K562 (cell line): ENCODE measurements at regions not wholly inside any gene's neighbourhood (a gene's known extent, or its start where the extent isn't known, plus 50 kb on each side); places are given as distances from the start of the nearest gene placed in this dataset.

ENCODE experiments used
- ATAC-seq: fragments of 200-7000 bp; cut with Tn5 transposase; 3 replicates; pipeline ENCODE4 v1.9.1; 2020; ENCODE audit warnings: moderate library complexity
- BruUV-seq: library from RNA; stranded (reverse); fragments of 400-500 nt; replicated peaks from 2 replicates; lab custom pipeline; 2021; lab: Mats Ljungman, UMichigan
- CTCF ChIA-PET: fragments of 300-600 bp; formaldehyde crosslinking; extraction: SDS; loops from one replicate; lab custom pipeline; 2021; ENCODE audit warnings: low intra/inter-chr PET ratio; lab: Yijun Ruan, JAX
- POLR2A ChIA-PET: fragments of 300-600, 350-650 bp; sonication (Branson Sonifier 250); formaldehyde crosslinking; extraction: SDS; loops from one replicate; lab custom pipeline; 2021; ENCODE audit warnings: antibody characterized with exemption, inconsistent platforms; lab: Yijun Ruan, JAX
- DNase-seq, 4 experiments: peaks; one replicate each; pipeline versions ENCODE4 v3.0.0 to v3.0.0-alpha.2; 2011 to 2018; ENCODE audit warnings: low spot score in 3 of 4, mixed read lengths in 3 of 4; ENCODE audit errors: extremely low read depth in 1 of 4
- FAIRE-seq: peaks from 2 replicates; lab custom pipeline; 2011; peaks lifted over from hg19 to GRCh38; lab: Jason Lieb, UNC
- H2AFZ ChIP-seq: 2 replicates; pipeline ENCODE4 v1.6.0; 2011; ENCODE audit warnings: low read depth, low read length, control low read depth, inconsistent platforms
- H3K27ac ChIP-seq: fragments of 200-600 bp; 3 replicates; pipeline ENCODE4 v1.8.0; 2011; ENCODE audit warnings: low read depth, mild to moderate bottlenecking, control low read depth, inconsistent platforms, low read length, moderate library complexity, mixed read lengths; ENCODE audit errors: extremely low read depth
- H3K27me3 ChIP-seq, 2 experiments: fragments of 300-600 bp in 1 of 2; 2 replicates in 1 of 2; 3 replicates in 1 of 2; pipeline versions ENCODE4 v1.6.0 to v1.8.0; 2011; ENCODE audit warnings: inconsistent platforms in 2 of 2, low read length in 2 of 2, mild to moderate bottlenecking in 1 of 2, mixed read lengths in 1 of 2, moderate library complexity in 1 of 2; ENCODE audit not compliant: control insufficient read depth in 2 of 2, insufficient read depth in 2 of 2
- H3K36me3 ChIP-seq: fragments of 300-600 bp; 3 replicates; pipeline ENCODE4 v1.8.0; 2011; ENCODE audit warnings: mild to moderate bottlenecking, low read length, inconsistent platforms; ENCODE audit not compliant: control insufficient read depth, insufficient read depth
- H3K4me1 ChIP-seq, 2 experiments: fragments of 200-600 bp in 1 of 2; replicated peaks in 1 of 2; 2 replicates in 1 of 2; 3 replicates in 1 of 2; pipeline versions ENCODE4 v1.5.1 to v1.8.0; 2011; ENCODE audit warnings: inconsistent platforms in 2 of 2, low read length in 2 of 2, mild to moderate bottlenecking in 1 of 2, mixed read lengths in 1 of 2, moderate library complexity in 1 of 2; ENCODE audit not compliant: control insufficient read depth in 2 of 2, insufficient read depth in 2 of 2
- H3K4me2 ChIP-seq: 2 replicates; pipeline ENCODE4 v1.6.1; 2011; ENCODE audit warnings: low read length, control low read depth, inconsistent platforms, mixed read lengths; ENCODE audit not compliant: insufficient read depth
- H3K4me3 ChIP-seq: fragments of 200-600 bp; sonication (generic), shearing (Covaris generic); 2 replicates; pipeline ENCODE4 v1.5.1; 2016; ENCODE audit warnings: control low read depth, inconsistent platforms
- H3K79me2 ChIP-seq: fragments of 200-600 bp; 3 replicates; pipeline ENCODE4 v1.8.0; 2011; ENCODE audit warnings: low read length, inconsistent platforms; ENCODE audit not compliant: control insufficient read depth, insufficient read depth
- H3K9ac ChIP-seq, 2 experiments: 2 replicates each; pipeline versions ENCODE4 v1.6.0 to v1.6.1; 2011; ENCODE audit warnings: low read depth in 2 of 2, low read length in 2 of 2, control low read depth in 1 of 2, inconsistent platforms in 1 of 2, mild to moderate bottlenecking in 1 of 2, mixed read lengths in 1 of 2; ENCODE audit not compliant: insufficient read depth in 1 of 2
- H3K9me1 ChIP-seq: one replicate; pipeline ENCODE4 v1.6.0; 2011; ENCODE audit warnings: inconsistent platforms, mild to moderate bottlenecking, low read length, moderate library complexity; ENCODE audit not compliant: control insufficient read depth, insufficient read depth
- H3K9me3 ChIP-seq: replicated peaks from 2 replicates; pipeline ENCODE4 v1.5.1; 2011; ENCODE audit warnings: low read depth, low read length, inconsistent platforms; ENCODE audit not compliant: control insufficient read depth, insufficient read depth
- H4K20me1 ChIP-seq: replicated peaks from 2 replicates; pipeline ENCODE4 v1.6.1; 2011; ENCODE audit warnings: low read length, inconsistent platforms, mixed read lengths; ENCODE audit not compliant: control insufficient read depth, insufficient read depth
- CHD2 ChIP-seq: IDR thresholded peaks from 2 replicates; pipeline ENCODE4 v1.6.1; 2011; ENCODE audit warnings: low read depth, low read length
- CREB1 ChIP-seq, 2 experiments: sonication (generic) in 1 of 2; formaldehyde crosslinking in 1 of 2; IDR thresholded peaks; 2 replicates each; pipeline versions ENCODE4 v1.6.1 to v1.8.0; 2012 to 2022; ENCODE audit warnings: inconsistent platforms in 1 of 2, mild to moderate bottlenecking in 1 of 2, missing genetic modification reagents in 1 of 2, moderate library complexity in 1 of 2
- CUX1 ChIP-seq: fragments of 200-800 bp; sonication (Bioruptor generic); IDR thresholded peaks from 2 replicates; pipeline ENCODE4 v1.6.1; 2016; ENCODE audit warnings: missing genetic modification characterization, missing compliant biosample characterization
- DDX20 ChIP-seq: fragments of 450-650 bp; IDR thresholded peaks from 2 replicates; pipeline ENCODE4 v1.6.1; 2016; ENCODE audit warnings: missing genetic modification characterization, low read depth, mild to moderate bottlenecking, missing compliant biosample characterization, moderate library complexity
- MCM2 ChIP-seq: fragments of 450-650 bp; IDR thresholded peaks from 2 replicates; pipeline ENCODE4 v1.6.1; 2017; ENCODE audit warnings: low read depth, mild to moderate bottlenecking
- NR3C1 ChIP-seq: sonication (generic); formaldehyde crosslinking; IDR thresholded peaks from 2 replicates; pipeline ENCODE4 v1.8.1; 2022; ENCODE audit warnings: missing genetic modification reagents
- TBP ChIP-seq: optimal IDR thresholded peaks from 2 replicates; pipeline ENCODE3; 2011; ENCODE audit warnings: low read depth, low read length, improper control_type of control experiment
- ZNF274 ChIP-seq: IDR thresholded peaks from 2 replicates; pipeline ENCODE4 v1.6.1; 2011; ENCODE audit warnings: low read depth, mild to moderate bottlenecking, low read length, moderate library complexity, borderline replicate concordance
- ZNF316 ChIP-seq: fragments of 450-650 bp; IDR thresholded peaks from 2 replicates; pipeline ENCODE4 v1.6.1; 2016
- ZNF324 ChIP-seq: fragments of 250-450 bp; sonication (Bioruptor Pico); IDR thresholded peaks from 2 replicates; pipeline ENCODE4 v1.4.0; 2020; ENCODE audit warnings: mild to moderate bottlenecking
- WGBS: fragments of 100-300 bp; shearing (Covaris generic); methylation state at CpG from one replicate; pipeline ENCODE4 v1.1.6; 2016; ENCODE audit warnings: low coverage, mixed read lengths; ENCODE audit not compliant: insufficient coverage; ENCODE audit errors: missing lambda C conversion rate; 5-methylcytosine and 5-hydroxymethylcytosine counted together
- in situ Hi-C: fragments of 300-500 bp; cut with MboI; formaldehyde crosslinking; loops from 4 replicates; pipeline ENCODE4 v1.15.0; 2018; ENCODE audit warnings: inconsistent platforms, mixed read lengths
- intact Hi-C: fragments of 100-400 bp; cut with micrococcal nuclease; formaldehyde crosslinking; loops from 2 replicates; pipeline ENCODE4 v1.14.2; 2022
- TF ChIP-seq, protein P1 (sequence below), 2 experiments: fragments of 450-650 bp in 1 of 2; sonication (generic) in 1 of 2; formaldehyde crosslinking; conservative IDR thresholded peaks; 2 replicates each; pipeline versions ENCODE4 v1.4.0 to v1.8.1; 2020 to 2022; ENCODE audit warnings: mild to moderate bottlenecking in 1 of 2, missing genetic modification reagents in 1 of 2
- TF ChIP-seq, protein P2 (sequence below), 2 experiments: IDR thresholded peaks; 2 replicates each; pipeline ENCODE4 v1.6.1; 2011; ENCODE audit warnings: borderline replicate concordance in 1 of 2, control low read depth in 1 of 2, low read depth in 1 of 2, low read length in 1 of 2, mild to moderate bottlenecking in 1 of 2, mixed read lengths in 1 of 2, moderate library complexity in 1 of 2; ENCODE audit not compliant: insufficient read depth in 1 of 2, insufficient read length in 1 of 2, poor library complexity in 1 of 2, severe bottlenecking in 1 of 2; ENCODE audit errors: extremely low read depth in 1 of 2
- TF ChIP-seq, protein P3 (sequence below): sonication (generic); formaldehyde crosslinking; IDR thresholded peaks from 2 replicates; pipeline ENCODE4 v1.8.1; 2023; ENCODE audit warnings: mild to moderate bottlenecking, missing genetic modification reagents

- POLR2A ChIA-PET, result no interaction called here
- WGBS, result 0% methylated on average over 3 of the region's 3 CpGs
- Histone ChIP-seq H3K4me3 (no peak overlapping the region), H3K27me3 (no peaks in the 10 kb centered on the region), H3K79me2 (no peaks in the 10 kb centered on the region), H3K9me3 (no peaks in the 10 kb centered on the region), H3K4me1 (no peaks in the 10 kb centered on the region), H3K4me2 (no peak overlapping the region), H3K36me3 (no peaks in the 10 kb centered on the region), H3K27ac (no peak overlapping the region), H3K9me1 (no peaks in the 10 kb centered on the region), H3K9ac (no peak overlapping the region), H4K20me1 (no peaks in the 10 kb centered on the region), H2AFZ (no peak overlapping the region)
- no TSS peak for BruUV-seq
- DNase-seq (no peak), ATAC-seq (no peak), FAIRE-seq (no peak)
- CTCF ChIA-PET, result no interaction called here
- intact Hi-C loops, result no loop called here
- in situ Hi-C loops, result no loop called here
- TF ChIP-seq, protein P1, sequence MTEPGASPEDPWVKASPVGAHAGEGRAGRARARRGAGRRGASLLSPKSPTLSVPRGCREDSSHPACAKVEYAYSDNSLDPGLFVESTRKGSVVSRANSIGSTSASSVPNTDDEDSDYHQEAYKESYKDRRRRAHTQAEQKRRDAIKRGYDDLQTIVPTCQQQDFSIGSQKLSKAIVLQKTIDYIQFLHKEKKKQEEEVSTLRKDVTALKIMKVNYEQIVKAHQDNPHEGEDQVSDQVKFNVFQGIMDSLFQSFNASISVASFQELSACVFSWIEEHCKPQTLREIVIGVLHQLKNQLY (CRISPR knock-in tag; conservative IDR thresholded peaks at IDR 0.05), result no peak
- no peak for TF ChIP-seq CHD2
- no peak for TF ChIP-seq ZNF316
- TF ChIP-seq CUX1 (CRISPR knock-in tag), result no peak
- no peak for TF ChIP-seq ZNF324 (CRISPR knock-in tag)
- no peak for TF ChIP-seq TBP
- TF ChIP-seq CREB1 (IDR thresholded peaks at IDR 0.05), result no peak
- no peak for TF ChIP-seq CREB1 (CRISPR knock-in tag; IDR thresholded peaks at IDR 0.05)
- TF ChIP-seq NR3C1 (CRISPR knock-in tag), result no peak
- TF ChIP-seq, protein P2, sequence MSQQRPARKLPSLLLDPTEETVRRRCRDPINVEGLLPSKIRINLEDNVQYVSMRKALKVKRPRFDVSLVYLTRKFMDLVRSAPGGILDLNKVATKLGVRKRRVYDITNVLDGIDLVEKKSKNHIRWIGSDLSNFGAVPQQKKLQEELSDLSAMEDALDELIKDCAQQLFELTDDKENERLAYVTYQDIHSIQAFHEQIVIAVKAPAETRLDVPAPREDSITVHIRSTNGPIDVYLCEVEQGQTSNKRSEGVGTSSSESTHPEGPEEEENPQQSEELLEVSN (IDR thresholded peaks at IDR 0.05; ENCODE audit: borderline replicate concordance in 1 of 2, extremely low read depth in 1 of 2, insufficient read depth in 1 of 2, insufficient read length in 1 of 2, low read depth in 1 of 2, low read length in 1 of 2, poor library complexity in 1 of 2, severe bottlenecking in 1 of 2), result no peak
- no peak for TF ChIP-seq DDX20 (tag)
- TF ChIP-seq, protein P3, sequence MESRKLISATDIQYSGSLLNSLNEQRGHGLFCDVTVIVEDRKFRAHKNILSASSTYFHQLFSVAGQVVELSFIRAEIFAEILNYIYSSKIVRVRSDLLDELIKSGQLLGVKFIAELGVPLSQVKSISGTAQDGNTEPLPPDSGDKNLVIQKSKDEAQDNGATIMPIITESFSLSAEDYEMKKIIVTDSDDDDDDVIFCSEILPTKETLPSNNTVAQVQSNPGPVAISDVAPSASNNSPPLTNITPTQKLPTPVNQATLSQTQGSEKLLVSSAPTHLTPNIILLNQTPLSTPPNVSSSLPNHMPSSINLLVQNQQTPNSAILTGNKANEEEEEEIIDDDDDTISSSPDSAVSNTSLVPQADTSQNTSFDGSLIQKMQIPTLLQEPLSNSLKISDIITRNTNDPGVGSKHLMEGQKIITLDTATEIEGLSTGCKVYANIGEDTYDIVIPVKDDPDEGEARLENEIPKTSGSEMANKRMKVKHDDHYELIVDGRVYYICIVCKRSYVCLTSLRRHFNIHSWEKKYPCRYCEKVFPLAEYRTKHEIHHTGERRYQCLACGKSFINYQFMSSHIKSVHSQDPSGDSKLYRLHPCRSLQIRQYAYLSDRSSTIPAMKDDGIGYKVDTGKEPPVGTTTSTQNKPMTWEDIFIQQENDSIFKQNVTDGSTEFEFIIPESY, result no peak
- TF ChIP-seq MCM2, result no peak
- TF ChIP-seq ZNF274, result no peak
These were observed 1074.1 kb upstream of the AUTS2 start for GRCh38 chr7:68524126-68524525.
